Smooth muscle cell (in vitro differentiated cells): ENCODE measurements at regions not wholly inside any gene's neighbourhood (a gene's known extent, or its start where the extent isn't known, plus 50 kb on each side); places are given as distances from the start of the nearest gene placed in this dataset.

Source experiments
- DNase-seq: peaks from one replicate; lab custom pipeline; 2025; ENCODE audit not compliant: unreplicated experiment; lab: John Stamatoyannopoulos, UW
- H2AFZ ChIP-seq: fragments of 200-600 bp; sonication (generic); 2 replicates; pipeline ENCODE4 v1.6.0; 2016; ENCODE audit warnings: antibody characterized with exemption, low read depth, mild to moderate bottlenecking
- H3F3A ChIP-seq: fragments of 200-600 bp; sonication (generic); 2 replicates; pipeline ENCODE4 v1.6.0; 2017; ENCODE audit warnings: antibody characterized with exemption, low read depth
- H3K27ac ChIP-seq: fragments of 200-600 bp; sonication (generic); 2 replicates; pipeline ENCODE4 v1.5.1; 2016; ENCODE audit warnings: low read depth, mild to moderate bottlenecking
- H3K27me3 ChIP-seq: fragments of 200-600 bp; sonication (generic); 2 replicates; pipeline ENCODE4 v1.6.1; 2016; ENCODE audit warnings: low read depth, mild to moderate bottlenecking
- H3K36me3 ChIP-seq: fragments of 200-600 bp; sonication (generic); 2 replicates; pipeline ENCODE4 v1.5.1; 2016; ENCODE audit warnings: low read depth
- H3K4me1 ChIP-seq: fragments of 200-600 bp; sonication (generic); 2 replicates; pipeline ENCODE4 v1.5.1; 2016; ENCODE audit warnings: low read depth
- H3K4me2 ChIP-seq: fragments of 200-600 bp; sonication (generic); 2 replicates; pipeline ENCODE4 v1.6.0; 2016; ENCODE audit warnings: mild to moderate bottlenecking
- H3K4me3 ChIP-seq: fragments of 200-600 bp; sonication (generic); 2 replicates; pipeline ENCODE4 v1.5.1; 2016; ENCODE audit warnings: mild to moderate bottlenecking
- H3K79me2 ChIP-seq: fragments of 200-600 bp; sonication (generic); 2 replicates; pipeline ENCODE4 v1.6.0; 2016; ENCODE audit warnings: low read depth, mild to moderate bottlenecking
- H3K9ac ChIP-seq: fragments of 200-600 bp; sonication (generic); 2 replicates; pipeline ENCODE4 v1.6.0; 2016; ENCODE audit warnings: low read depth
- H3K9me3 ChIP-seq: fragments of 200-600 bp; sonication (generic); replicated peaks from 2 replicates; pipeline ENCODE4 v1.5.1; 2016; ENCODE audit warnings: low read depth
- H4K20me1 ChIP-seq: fragments of 200-600 bp; sonication (generic); 2 replicates; pipeline ENCODE4 v1.6.0; 2016; ENCODE audit warnings: low read depth
- WGBS: methylation state at CpG from one replicate; pipeline ENCODE4 v1.1.7; 2016; ENCODE audit warnings: low lambda C conversion rate; 5-methylcytosine and 5-hydroxymethylcytosine counted together
- TF ChIP-seq, protein P1 (sequence below): fragments of 200-600 bp; sonication (generic); IDR thresholded peaks from 2 replicates; pipeline ENCODE4 v1.5.1; 2017; ENCODE audit warnings: borderline replicate concordance, mild to moderate bottlenecking, antibody characterized with exemption; ENCODE audit not compliant: insufficient read depth, poor library complexity, severe bottlenecking

DNA sequence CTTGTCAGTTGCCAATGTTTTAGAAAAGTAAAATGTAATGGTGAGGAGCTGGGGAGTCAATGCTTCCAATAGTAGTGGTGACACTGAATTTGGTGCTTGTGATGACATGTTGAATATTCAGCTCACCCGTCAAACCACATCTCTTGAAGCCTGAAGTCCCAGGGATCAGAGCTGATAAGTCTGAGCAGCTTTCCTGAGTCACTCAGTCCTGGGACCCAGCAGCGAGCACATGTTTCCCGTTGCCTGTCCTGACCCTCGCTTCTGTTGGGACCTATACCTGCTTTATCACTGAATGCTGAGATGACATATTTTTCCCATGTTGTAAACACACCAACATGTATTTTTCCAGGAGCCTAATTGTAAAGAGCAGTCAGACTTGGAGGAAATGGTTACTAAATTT lies 693.6 kb downstream of the QKI start:
- 13% methylated on average over 4 of the region's 4 CpGs for WGBS
- Histone ChIP-seq H3K27me3 (no peaks in the 10 kb centered on the region), H3K4me2 (peak overlapping the region; percentile 75), H3K4me3 (no peak overlapping the region), H3K27ac (peak overlapping the region; percentile 80), H3F3A (no peaks in the 10 kb centered on the region), H3K9me3 (no peaks in the 10 kb centered on the region), H3K36me3 (no peaks in the 10 kb centered on the region), H4K20me1 (no peaks in the 10 kb centered on the region), H3K4me1 (peaks cover 4% of the 10 kb centered on the region), H3K79me2 (no peaks in the 10 kb centered on the region), H3K9ac (peak overlapping the region; percentile 64), H2AFZ (no peak overlapping the region)
- DNase-seq: no peak
- TF ChIP-seq, protein P1, sequence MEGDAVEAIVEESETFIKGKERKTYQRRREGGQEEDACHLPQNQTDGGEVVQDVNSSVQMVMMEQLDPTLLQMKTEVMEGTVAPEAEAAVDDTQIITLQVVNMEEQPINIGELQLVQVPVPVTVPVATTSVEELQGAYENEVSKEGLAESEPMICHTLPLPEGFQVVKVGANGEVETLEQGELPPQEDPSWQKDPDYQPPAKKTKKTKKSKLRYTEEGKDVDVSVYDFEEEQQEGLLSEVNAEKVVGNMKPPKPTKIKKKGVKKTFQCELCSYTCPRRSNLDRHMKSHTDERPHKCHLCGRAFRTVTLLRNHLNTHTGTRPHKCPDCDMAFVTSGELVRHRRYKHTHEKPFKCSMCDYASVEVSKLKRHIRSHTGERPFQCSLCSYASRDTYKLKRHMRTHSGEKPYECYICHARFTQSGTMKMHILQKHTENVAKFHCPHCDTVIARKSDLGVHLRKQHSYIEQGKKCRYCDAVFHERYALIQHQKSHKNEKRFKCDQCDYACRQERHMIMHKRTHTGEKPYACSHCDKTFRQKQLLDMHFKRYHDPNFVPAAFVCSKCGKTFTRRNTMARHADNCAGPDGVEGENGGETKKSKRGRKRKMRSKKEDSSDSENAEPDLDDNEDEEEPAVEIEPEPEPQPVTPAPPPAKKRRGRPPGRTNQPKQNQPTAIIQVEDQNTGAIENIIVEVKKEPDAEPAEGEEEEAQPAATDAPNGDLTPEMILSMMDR: no peak

DNA sequence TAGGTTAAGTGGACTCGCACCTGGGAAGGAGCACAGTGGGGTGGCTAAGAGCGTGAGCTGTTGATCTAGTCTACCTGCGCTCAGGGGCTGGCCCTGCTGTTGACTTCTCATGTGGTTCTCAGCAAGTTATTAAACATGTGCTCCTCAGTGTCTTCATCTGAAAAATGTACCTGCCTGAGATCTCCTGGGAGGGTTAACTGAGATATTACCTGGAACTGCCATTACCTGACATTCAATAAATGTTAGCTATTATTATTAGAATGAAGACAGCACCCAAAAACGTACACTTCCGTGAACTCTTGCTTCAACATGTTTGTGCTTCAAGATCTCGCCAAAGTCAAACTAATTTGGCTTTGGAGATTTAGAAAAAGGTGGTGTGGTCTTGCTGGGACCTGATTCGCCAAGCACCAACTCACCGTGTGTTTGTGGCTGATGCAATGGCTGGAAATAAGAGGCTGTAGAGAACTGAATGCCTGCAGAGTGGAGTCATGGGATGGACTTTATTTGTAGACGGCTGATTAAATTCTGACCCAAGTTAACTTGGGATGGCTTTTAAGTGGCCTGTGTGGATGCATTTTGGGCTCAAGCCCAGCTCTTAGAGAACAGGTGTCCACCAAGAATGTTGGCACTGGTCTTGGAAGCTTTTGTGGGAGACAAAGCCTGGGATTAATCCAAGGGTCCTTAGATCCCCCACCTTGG lies 692.9 kb downstream of the QKI start:
- no peak overlapping the region for H3K4me3 ChIP-seq
- H3K4me2 ChIP-seq: peak overlapping the region; percentile 75
- no peak overlapping the region for H2AFZ ChIP-seq
- TF ChIP-seq, protein P1: no peak
- no peak for DNase-seq
- H4K20me1 ChIP-seq: no peaks in the 10 kb centered on the region
- 57% methylated on average over 9 of the region's 9 CpGs for WGBS
- no peaks in the 10 kb centered on the region for H3K79me2 ChIP-seq
- H3K9me3 ChIP-seq: no peaks in the 10 kb centered on the region
- H3K27ac ChIP-seq: peak overlapping the region; percentile 80
- H3K27me3 ChIP-seq: no peaks in the 10 kb centered on the region
- H3K36me3 ChIP-seq: no peaks in the 10 kb centered on the region
- peaks cover 10% of the 10 kb centered on the region for H3K4me1 ChIP-seq
- H3F3A ChIP-seq: no peaks in the 10 kb centered on the region
- H3K9ac ChIP-seq: peak overlapping the region; percentile 64

DNA sequence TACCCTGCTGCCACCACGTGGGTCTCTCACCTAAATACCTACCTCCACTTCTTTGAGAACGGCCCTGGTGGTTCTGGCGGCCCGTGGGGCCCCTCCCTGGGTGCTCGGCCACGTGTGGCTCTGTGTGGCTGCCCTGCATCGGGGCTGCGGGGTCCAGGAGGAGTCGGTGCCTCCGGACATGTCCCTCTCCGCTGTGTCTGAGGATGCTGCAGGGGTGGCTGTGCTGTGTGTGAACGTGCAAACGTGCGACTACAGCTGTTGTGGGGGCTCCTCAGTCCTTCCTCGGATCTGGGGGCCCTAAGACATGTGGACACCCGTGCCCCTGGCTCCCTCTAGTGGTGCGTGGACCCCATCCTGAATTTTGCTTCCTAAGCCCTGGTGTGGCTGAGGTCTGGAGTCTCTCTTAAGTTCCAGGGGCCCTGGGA lies 691.8 kb downstream of the QKI start:
- H3K36me3 ChIP-seq: no peaks in the 10 kb centered on the region
- 85% methylated on average over 14 of the region's 17 CpGs for whole genome bisulfite sequencing
- H3K9ac ChIP-seq: no peak overlapping the region
- H3K4me1 ChIP-seq: peaks cover 20% of the 10 kb centered on the region
- DNase-seq: no peak
- no peaks in the 10 kb centered on the region for H3K27me3 ChIP-seq
- H3F3A ChIP-seq: no peaks in the 10 kb centered on the region
- H3K4me3 ChIP-seq: no peak overlapping the region
- H3K4me2 ChIP-seq: no peak overlapping the region
- TF ChIP-seq, protein P1: peak; percentile 33
- H3K79me2 ChIP-seq: no peaks in the 10 kb centered on the region
- H3K27ac ChIP-seq: no peak overlapping the region
- no peak overlapping the region for H2AFZ ChIP-seq
- H4K20me1 ChIP-seq: no peaks in the 10 kb centered on the region
- H3K9me3 ChIP-seq: no peaks in the 10 kb centered on the region

DNA sequence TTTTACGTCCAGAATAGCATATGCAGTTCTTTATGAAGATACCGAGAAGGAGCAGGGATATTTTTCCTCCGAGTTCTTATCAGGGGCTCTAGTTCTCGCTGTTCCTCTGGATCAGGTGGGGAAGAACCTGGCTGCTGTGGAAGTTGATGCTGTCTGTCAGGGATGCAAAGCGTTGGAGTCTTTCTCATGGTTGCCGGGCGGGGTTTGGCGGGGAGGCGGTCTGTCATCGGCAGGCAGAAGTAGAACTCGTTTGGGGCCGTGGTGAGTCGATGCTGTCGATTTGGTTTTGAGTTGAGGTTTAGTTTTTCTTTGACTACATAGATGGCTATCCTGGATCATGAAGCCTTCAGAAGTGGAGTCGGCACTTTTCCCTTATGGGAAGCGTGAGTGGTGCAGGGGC lies 691.2 kb downstream of the QKI start:
- 72% methylated on average over 16 of the region's 16 CpGs for WGBS
- no peak overlapping the region for H2AFZ ChIP-seq
- no peaks in the 10 kb centered on the region for H3K27me3 ChIP-seq
- H3K9ac ChIP-seq: no peak overlapping the region
- no peak overlapping the region for H3K27ac ChIP-seq
- no peak for DNase-seq
- TF ChIP-seq, protein P1: no peak
- no peaks in the 10 kb centered on the region for H3K9me3 ChIP-seq
- no peaks in the 10 kb centered on the region for H3K79me2 ChIP-seq
- H3K36me3 ChIP-seq: no peaks in the 10 kb centered on the region
- no peaks in the 10 kb centered on the region for H4K20me1 ChIP-seq
- H3F3A ChIP-seq: no peaks in the 10 kb centered on the region
- H3K4me3 ChIP-seq: no peak overlapping the region
- no peak overlapping the region for H3K4me2 ChIP-seq
- peaks cover 20% of the 10 kb centered on the region for H3K4me1 ChIP-seq
